Hematopoietic multipotent progenitor cell treated with erythropoietin and hydrocortisone succinate and interleukin-3 and kit ligand, for 17 days (in vitro differentiated cells): ENCODE measurements at regions not wholly inside any gene's neighbourhood (a gene's known extent, or its start where the extent isn't known, plus 50 kb on each side); places are given as distances from the start of the nearest gene placed in this dataset.
"Not testable (repeated sequence)": the region's sequence is repeated elsewhere in the genome, so short reads cannot be mapped to it uniquely, and the experiment has no call there.

Experiments used
- DNase-seq: peaks from one replicate; pipeline ENCODE4 v3.0.0-alpha.2; 2015; ENCODE audit warnings: low spot score

DNA sequence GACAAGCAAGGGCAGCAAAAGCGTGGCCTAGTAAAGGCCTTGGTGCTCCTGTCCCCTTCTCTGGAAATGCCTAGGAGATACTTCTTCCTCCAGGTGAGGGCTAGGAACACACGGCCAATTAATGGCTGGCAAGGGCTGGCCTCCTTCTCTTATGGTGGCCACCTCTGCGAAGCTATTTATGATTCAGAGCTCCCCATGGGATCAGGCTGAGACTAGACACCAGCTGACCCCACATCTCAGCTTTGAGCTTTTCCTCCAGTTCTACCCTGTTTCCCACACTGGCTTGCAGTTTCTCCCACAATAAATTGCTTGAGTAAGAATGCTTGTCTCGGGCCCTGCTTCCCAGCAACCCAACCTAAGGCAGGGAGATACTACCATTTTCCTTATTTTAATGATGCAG, 53.7 kb downstream of the CAMK2N1 start:
- no peak for DNase-seq

DNA sequence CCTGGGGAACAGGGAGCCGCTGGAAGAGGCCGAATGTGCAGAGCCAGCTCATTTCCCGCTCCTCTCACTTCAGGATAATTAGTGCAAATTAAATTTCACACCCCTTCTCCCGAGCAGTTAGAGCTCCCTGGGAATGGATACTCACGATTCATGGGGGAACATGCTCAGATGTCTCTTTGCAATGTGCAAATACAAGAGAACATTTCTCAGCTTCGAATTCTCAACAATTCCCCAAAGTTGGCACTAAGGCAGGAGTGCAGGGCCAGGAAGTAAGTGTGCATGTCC, 54.9 kb downstream of the CAMK2N1 start:
- DNase-seq, result no peak

DNA sequence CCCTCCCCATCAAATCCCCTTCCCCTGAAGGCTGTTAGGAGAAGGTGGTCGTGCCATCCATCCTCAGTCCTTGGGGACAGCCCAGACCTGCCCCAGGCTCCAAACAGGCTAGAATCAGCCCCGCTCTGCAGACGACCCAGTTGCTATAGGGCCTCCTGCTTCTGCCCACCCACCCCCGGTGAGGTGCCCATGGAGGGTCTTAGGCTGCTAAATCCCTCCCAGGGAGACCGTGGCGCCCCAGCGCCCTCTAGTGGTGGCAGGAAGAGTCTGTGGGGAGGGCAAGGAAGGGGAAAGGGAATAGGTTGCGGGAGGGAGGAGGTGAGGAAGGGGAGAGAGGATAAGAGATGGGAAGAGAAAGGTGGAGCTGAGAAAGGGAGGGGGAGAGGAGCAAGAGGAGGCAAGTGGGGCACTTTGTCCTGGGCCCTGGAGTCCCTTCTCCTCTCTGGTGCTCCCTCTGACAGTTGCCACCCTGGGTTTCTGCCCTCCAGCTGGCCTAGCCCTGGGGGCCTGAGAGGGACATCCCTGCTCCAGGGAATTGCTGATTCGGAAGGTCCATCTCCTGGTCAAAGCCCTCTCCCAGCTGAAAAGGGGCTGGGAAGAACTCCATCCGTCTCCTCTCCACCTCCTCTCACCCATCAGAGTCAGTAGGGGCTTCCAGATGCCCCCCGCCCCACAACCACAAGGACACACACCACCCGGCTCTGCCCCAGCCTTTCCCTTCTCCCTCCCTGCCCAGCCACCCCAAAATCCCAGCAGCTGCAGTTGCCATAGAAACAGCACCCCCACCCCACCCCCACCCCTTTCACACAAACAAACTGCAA, 55.4 kb downstream of the CAMK2N1 start:
- DNase-seq, result peak; percentile 13

DNA sequence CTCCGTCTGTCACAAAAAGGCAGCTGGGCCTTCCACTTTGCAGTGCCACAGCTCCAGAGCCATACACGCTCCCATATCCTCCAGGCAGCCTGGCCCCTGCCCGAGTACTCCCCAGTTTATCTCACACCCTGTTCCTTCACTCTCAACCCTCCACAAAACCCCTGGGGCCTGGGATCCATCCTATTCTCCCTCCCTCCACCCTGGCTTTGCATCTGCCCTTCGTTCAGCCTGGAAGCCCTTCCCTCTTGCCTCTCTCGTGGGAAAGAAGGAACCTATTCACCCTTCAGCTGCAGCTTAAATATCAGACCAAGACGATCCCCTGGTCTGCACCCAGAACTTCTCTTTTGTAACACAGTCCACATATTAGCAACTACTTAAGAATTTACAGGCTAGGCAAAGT, 56.7 kb downstream of the CAMK2N1 start:
- no peak for DNase-seq

DNA sequence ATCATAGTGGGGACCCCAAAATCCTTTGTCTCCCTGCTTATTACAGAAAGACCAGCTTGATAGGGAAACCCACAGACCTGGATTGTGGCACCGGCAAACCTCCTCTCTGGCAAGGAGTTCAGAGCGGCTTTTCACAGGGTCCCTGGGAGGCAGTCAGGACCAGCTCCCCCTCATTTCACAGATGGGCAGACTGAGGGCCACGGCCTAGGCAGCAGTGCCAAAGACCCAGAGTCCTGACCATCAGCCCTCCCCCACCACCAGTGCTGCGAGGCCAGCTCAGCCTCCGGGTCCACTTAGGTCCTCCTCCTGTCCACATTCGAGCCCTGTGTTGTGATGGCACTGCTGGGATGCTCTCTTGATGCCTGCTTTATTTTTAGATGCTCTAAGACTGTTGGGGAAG, 57.2 kb downstream of the CAMK2N1 start:
- DNase-seq, result no peak

DNA sequence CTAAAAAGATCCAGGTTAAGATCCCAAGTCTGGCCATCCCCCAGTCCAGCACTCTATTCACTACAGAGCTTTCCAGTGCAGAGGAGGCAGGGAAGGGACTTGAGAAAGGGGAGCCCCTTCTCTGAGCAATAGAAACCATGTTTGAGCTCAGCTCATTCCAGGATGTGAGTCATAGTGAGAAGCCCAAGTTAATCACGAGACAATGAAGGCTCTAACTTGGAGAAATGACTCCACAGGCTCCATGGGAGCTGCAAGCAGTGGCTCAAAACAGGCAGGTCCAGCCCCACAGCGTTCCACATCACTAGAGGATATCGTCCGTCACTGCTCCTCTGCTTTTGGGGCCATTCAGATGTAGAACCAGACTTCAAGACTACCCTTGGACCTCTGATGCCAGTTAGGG, 59.1 kb downstream of the CAMK2N1 start:
- no peak for DNase-seq

DNA sequence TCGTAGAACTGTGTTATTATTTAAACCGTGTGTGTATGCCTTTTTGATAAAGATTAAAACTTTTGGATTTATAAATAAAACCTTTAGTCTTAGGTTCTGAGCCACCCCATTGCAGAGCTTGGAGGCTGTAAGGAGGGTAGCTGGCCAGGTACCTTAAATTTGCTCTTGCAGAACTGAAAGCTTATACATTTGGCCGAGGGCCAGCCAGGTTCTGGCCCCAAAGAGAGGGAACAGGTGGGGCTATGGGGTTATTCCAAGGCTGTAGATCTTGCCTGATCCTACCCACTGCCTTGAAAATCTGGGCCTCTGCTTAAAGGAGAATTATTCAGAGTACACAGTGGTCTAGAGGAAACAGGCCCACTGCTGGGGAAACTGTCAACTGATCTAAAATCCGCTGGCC, 59.6 kb downstream of the CAMK2N1 start:
- DNase-seq, result no peak

DNA sequence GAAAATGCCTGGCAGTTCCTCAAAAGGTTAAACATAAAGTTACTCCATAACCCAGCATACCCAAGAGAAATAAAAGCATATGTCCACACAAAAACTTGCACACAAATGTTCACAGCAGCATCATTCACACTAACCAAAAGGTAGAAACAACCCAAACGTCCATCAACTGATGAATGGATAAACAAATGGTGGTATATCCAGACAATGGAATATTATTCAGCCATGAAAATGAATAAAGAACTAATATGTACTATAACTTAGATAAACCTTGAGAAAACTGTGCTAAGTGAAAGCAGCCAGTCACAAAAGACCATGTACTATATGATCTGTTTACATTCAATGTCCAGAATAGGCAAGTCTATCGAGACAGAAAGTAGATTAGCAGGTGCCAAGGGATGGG, 60.4 kb downstream of the CAMK2N1 start:
- no peak for DNase-seq

DNA sequence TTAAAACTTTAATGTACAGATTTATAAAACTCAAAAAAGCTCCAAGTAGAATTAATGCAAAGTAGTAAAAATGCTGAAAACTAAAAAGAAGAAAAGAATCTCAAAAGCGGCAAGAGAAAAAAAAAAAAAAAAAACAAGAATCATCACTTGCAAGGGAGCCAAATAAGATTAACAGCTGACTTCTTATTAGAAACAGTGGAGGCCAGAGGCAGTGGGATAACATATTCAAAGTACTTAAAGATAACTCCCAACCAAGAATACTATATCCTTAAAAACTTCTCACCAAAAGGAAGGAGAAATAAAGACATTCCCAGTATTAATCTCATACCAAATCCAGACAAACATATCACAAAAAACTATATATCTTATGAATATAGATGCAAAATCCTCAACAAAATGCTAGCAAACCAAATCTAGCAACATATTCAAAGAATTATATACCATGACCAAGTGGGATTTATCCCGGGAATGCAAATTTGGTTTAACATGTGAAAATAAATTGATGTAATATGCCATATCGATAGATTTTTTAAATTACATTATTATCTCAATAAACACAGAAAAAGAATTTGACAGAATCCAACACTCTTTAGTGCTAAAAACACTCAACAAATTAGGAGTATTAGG, 62.7 kb downstream of the CAMK2N1 start:
- DNase-seq, result no peak

DNA sequence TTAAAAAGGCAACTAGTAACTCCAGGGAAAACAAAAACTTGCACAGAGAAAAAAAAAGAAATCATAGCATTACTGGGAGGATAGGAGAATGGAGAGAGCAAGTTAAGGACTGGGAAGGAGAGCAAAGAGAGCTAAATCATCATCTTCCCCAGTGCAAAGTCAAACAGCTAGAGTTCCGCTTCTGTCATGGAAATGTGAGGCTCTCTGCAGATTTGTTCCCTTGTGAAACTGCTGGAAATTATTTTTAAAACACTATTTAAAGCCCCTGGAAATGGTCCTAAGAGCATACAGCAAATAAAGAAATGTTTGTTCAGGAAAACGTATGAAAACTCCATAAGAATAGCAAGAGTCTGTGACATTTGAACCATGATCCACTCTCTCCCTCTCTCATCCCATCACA, 64.6 kb downstream of the CAMK2N1 start:
- no peak for DNase-seq

DNA sequence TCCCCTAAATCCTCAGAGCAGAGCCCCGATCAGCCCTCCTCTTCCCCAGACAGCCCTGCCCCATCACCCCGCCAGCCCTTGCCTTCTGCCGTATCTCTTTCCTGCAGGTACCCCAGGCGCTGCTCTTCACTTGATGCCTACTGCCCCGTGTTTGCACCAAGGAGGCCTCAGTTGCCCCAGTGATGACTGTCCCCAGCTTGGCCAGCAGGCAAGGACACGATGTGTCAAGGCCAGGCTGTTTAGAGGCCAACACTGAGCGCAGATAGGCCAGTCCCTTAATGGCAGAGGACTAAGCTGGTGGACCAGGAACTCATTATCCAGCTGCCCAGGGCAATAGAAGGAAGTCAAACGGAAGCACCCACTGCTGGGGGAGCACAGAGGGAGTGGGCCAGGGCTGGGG, 68.4 kb downstream of the CAMK2N1 start:
- DNase-seq, result no peak

DNA sequence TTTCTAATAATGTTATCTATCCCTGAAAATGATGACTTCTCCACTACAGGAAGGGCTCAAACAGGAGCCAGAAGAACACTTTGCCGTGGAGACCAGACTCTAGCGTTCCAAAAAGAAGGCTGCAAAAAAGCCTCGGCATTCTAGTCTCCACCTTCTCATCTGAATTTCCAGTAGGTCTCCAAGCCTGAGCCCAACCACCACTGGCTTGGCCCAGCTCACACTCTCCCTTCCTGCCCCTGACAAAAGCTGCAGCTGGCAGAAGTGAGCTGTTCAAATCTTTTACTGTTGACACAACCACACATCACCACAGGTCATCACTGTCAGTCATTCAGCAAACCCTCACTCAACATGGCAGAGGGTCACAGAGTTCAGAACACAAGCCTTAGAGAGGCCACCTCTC, 69.3 kb downstream of the CAMK2N1 start:
- DNase-seq, result no peak

DNA sequence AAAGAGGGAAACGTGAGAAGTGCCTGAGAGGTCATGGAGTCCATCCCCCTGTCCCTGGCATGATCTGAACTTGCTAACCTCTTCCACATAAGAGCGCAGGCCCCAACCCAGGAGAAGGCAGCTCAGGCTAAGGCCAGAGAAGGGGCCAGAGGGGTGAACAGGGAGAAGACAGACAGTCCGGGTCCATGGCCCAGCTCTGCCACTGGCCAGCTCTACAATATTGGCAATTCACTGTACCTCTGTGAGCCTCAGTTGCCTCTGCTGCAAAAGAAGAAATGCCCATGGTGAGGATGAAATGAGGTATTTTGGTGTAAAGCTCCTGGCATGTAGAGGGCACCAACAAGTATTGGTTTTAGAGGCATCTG, 72.3 kb downstream of the CAMK2N1 start:
- DNase-seq, result no peak

DNA sequence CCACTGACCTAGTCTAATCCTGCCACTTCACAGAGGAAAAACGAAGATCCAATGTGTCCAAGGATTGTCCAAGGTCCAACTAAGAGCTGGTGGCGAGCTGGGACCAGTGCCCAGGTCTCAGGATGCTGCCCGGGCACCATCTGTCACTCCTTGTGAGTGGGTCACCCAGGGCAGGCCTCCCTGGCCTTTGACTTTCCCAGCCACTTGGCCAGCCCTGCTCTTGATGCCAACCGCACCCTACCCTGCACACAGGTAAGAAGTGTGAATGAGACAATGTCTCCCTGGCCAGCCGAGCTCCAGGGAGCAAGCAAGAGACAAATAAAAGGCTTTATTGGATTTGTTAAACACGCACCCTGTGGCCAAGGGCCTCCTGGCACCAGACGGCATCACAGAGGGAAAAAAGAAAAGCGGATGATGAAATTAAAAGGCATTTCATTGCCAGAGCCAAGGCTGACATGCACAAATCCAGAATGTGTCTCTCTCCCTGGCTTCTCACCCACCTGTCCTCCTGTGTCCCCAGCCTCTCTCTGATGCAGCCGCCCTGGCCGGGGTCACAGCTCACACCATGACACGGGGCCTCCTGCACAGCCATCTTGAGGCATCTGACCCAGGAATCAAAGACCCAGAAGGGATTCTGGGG, 72.8 kb downstream of the CAMK2N1 start:
- no peak for DNase-seq

DNA sequence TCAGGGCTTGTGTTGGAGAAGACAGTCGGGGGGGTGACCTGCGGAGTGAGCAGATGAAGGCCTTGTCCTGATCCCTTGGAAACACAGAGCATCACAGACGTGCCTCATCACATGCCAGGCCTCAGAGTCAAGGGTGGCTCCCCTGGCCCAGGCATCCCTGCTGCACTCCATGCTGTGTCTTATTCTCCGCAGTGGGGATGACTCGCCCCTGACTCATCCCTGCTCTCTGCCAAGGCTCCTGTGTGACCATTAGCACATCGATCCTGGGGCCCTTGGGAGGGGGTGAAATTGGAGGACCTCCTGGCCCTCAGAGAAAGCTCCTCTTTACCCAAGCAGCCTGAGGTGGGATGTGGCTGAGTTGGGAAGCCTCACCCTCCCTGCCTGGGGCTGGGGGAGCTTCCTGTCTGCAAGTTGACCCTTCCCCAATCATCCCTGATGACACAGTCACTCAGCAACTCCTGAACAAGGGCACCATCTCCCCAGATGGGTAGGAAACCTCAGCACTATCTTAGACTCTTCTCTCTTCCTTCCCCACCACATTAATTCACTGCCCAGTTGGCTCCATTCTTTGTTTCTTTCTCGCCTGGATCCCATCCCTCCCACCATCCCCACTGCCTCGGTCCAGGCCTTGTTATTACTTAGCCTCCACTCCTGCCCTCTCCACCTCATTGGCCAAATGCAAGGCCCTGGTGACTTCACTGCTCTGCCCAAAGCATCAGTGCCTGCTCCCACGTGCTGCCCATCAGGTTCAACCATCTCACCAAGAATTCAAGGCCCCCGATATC, 74.6 kb downstream of the CAMK2N1 start:
- no peak for DNase-seq

DNA sequence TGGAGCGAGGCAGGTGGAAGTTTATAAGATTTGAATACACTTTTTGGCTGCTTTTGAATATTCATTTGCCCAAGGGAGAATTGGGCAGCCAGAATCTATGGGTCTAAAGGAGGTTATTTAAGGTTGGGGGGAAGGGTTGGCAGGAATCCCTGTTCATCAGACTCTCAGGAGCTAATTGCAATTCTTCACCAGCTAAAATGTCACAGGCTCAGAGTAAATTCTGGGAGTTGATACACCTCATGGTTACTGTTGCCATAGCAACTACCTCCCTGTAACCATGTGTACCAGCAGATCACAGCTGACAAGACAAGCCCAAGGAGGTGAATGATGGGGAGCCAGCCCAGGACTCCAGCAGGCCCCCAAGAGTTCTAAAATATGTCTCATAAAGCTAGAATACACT, 75.5 kb downstream of the CAMK2N1 start:
- DNase-seq, result no peak

DNA sequence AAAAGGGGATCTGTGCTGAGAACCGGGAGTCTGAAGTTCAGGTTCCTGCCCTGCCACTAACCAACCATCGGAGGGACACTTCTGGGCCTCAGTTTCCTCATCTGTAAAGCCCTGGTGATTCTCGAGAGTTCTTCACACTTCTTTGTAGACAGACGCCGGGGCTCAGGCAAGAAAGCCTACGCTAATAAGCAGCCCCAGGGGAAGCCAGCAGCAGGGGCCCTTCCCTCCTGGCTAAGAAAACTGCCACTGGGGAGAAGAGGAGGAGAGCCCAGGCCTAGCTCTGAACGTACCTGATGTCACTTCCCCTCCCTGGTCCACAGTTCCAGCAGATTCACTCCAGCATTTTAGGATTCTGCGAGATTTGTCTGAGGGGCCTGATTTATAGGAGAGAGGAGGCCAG, 76.0 kb downstream of the CAMK2N1 start:
- DNase-seq, result no peak

DNA sequence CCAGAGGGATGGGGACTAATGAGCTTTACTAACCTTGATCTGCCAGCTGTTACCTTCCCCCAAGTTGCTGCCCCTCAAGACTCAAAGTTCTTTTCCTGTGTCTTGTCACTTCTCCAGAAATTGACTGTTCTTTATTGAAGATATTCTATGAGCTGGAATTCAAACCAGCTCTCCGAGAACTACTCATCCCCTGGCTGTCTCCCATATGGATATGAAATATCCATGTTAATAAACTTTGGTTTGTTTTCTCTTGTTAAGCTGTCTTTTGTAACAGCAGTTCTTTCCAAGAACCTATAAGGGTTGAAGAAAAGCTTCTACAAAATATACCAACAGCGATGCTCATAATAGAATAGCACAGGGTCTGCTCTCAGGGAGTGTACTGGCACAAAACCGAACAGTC, 77.0 kb downstream of the CAMK2N1 start:
- DNase-seq, result no peak

DNA sequence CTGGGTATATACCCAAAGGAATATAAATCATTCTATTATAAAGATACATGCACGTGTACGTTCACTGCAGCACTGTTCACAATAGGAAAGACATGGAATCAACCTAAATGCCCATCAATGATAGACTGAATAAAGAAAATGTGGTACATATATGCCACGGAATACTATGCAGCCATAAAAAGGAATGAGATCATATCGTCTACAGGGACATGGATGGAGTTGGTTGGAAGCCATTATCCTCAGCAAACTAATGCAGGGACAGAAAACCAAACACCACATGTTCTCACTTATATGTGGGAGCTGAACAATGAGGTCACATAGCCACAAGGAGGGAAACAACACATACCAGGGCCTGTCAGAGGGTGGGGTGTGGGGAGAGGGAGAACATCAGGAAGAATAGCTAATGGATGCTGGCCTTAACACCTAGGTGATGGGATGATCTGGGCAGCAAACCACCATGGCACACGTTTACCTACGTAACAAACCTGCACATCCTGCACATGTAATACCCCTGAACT, 77.8 kb downstream of the CAMK2N1 start:
- not testable (repeated sequence) for DNase-seq

DNA sequence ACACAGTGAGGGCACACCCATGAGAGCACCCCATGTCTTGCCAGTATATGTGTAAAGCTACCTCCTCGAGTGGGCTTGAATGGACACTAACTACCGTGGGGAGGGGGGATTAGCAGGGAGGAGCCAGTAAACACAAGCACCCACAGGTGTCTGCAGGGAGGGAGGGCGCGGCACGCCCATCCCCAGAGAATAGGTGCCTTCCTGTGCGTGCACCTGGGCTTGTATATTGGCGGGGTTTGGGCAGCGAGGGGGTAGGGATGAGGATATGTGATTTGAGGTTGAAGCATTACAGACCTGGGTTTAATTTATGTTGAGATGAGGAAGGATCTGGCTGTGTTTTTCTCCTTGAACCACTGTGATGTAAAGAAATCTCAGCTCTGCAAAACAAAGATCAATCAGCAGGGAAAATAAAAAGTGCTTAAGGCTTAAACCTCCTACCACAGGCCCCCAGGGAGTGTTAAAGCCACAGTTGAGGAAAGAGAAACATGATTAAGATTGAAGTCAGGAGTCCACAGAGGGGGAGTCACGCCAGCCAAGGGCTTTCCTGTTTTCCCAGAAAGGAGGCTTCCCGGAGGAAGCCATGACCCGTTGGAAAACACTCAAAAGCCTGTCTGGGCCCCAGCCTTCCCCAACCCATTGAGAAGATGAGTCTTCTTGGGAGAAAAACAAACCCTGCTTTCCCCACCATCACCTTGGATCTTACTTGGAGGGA, 80.0 kb downstream of the CAMK2N1 start:
- no peak for DNase-seq

DNA sequence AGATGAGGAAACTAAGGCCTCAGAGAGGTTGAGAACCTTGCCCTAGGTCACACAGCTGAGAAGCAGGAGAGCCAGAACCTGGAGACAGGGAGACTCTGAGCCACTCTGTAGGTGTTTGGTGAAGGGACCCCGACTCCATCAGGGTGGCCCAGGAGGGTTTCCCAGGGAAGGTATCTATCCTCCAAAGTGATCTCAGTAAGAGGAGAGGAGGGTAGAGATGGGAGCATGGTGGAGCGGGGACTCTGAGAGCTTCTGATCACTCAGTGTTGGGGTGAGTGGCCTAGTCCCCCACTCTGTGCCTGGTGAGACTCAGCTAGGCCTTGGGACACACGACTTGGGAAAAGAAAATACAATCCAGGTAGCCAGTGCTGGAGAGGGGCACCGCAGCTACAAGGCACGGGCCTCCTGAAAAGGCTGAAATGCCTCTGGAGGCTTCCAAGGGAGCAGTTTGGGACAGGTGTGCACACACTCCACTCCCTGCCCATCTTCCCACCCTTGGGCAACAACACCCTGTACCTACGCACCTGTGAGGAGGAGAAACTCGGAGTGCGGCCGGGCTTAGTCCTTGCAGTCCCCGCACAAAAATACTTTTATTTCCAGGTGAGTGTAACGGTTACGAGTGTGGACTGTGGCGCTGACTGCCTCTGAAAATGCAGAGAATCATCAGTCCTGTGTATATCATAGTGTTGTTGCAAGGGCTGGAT, 80.8 kb downstream of the CAMK2N1 start:
- DNase-seq, result no peak
